NB4 (cell line): ENCODE measurements at regions not wholly inside any gene's neighbourhood (a gene's known extent, or its start where the extent isn't known, plus 50 kb on each side); places are given as distances from the start of the nearest gene placed in this dataset.

Source experiments
- CTCF ChIP-seq: IDR thresholded peaks from one replicate; pipeline ENCODE4 v1.5.1; 2012; ENCODE audit warnings: low read depth, low read length
- MYC ChIP-seq: IDR thresholded peaks from 2 replicates; pipeline ENCODE4 v1.6.1; 2011; ENCODE audit warnings: low read depth, low read length
- POLR2A ChIP-seq: IDR thresholded peaks from 2 replicates; pipeline ENCODE4 v1.6.1; 2011; ENCODE audit warnings: mild to moderate bottlenecking; ENCODE audit not compliant: insufficient read length; ENCODE audit errors: extremely low read depth

DNA sequence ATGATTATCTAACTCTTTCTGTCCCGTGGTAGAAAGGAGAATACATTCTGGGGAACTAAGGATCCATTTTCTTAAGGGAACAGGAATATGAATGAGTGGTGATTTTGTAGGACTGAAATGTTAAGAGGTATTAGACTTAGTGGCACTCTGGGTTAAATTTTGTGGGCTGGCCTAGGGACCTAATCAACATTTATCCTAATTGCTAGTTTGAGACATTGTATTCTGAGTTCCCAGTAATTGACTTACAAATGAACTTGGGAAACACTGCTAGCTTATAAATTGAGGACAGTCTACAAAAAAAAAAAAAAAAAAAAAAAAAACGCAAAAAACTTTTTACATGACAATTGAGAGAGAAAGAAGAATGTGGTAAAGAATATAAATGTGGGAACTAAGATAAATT lies 136.6 kb upstream of the ZP4 start:
- TF ChIP-seq CTCF (no peak), POLR2A (no peak), MYC (no peak)
